ENCODE measurements at regions not wholly inside any gene's neighbourhood (a gene's known extent, or its start where the extent isn't known, plus 50 kb on each side); places are given as distances from the start of the nearest gene placed in this dataset.
A peak's percentile ranks its signal among the peaks of the same experiment; 100 is the strongest.

GRCh38 chr5:110043025-110043424 lies 353.3 kb downstream of the MAN2A1 start:
- no peaks in the 10 kb centered on the region; the same call in 1 of the 2 replicates for H3K4me1 ChIP-seq (ENCODE audit: insufficient read depth, low read length)
- H3K36me3 ChIP-seq (ENCODE audit: insufficient read depth, low read depth, low read length): no peaks in the 10 kb centered on the region
- no peak overlapping the region for H3K27ac ChIP-seq (ENCODE audit: low read length)
- no peak overlapping the region for H3K9ac ChIP-seq (ENCODE audit: low read depth, low read length)
- H3K9me3 ChIP-seq (ENCODE audit: insufficient read depth, low read depth, low read length): peaks cover 2% of the 10 kb centered on the region; the same call in 1 of the 2 replicates
- H3K27me3 ChIP-seq (ENCODE audit: insufficient read depth, low read length): no peaks in the 10 kb centered on the region
- H3K4me3 ChIP-seq (ENCODE audit: low read length): no peak overlapping the region

GRCh38 chr5:110045158-110045557 lies 355.4 kb downstream of the MAN2A1 start:
- no peak overlapping the region for H3K27ac ChIP-seq (ENCODE audit: low read length)
- H3K36me3 ChIP-seq (ENCODE audit: insufficient read depth, low read depth, low read length): no peaks in the 10 kb centered on the region
- peaks cover 2% of the 10 kb centered on the region; the same call in 1 of the 2 replicates for H3K9me3 ChIP-seq (ENCODE audit: insufficient read depth, low read depth, low read length)
- no peaks in the 10 kb centered on the region for H3K27me3 ChIP-seq (ENCODE audit: insufficient read depth, low read length)
- no peak overlapping the region for H3K9ac ChIP-seq (ENCODE audit: low read depth, low read length)
- H3K4me1 ChIP-seq (ENCODE audit: insufficient read depth, low read length): peaks cover 9% of the 10 kb centered on the region; the same call in 1 of the 2 replicates
- no peak overlapping the region for H3K4me3 ChIP-seq (ENCODE audit: low read length)

GRCh38 chr5:110048491-110048890 lies 358.8 kb downstream of the MAN2A1 start:
- Histone ChIP-seq H3K9ac (ENCODE audit: low read depth, low read length) (no peak overlapping the region), H3K4me1 (ENCODE audit: insufficient read depth, low read length) (peaks cover 9% of the 10 kb centered on the region; the same call in 1 of the 2 replicates), H3K36me3 (ENCODE audit: insufficient read depth, low read depth, low read length) (no peaks in the 10 kb centered on the region), H3K27ac (ENCODE audit: low read length) (no peak overlapping the region), H3K27me3 (ENCODE audit: insufficient read depth, low read length) (no peaks in the 10 kb centered on the region), H3K9me3 (ENCODE audit: insufficient read depth, low read depth, low read length) (no peaks in the 10 kb centered on the region), H3K4me3 (ENCODE audit: low read length) (no peak overlapping the region)

GRCh38 chr5:110049816-110050215 lies 360.1 kb downstream of the MAN2A1 start:
- Histone ChIP-seq H3K36me3 (ENCODE audit: insufficient read depth, low read depth, low read length) (no peaks in the 10 kb centered on the region), H3K4me1 (ENCODE audit: insufficient read depth, low read length) (peaks cover 9% of the 10 kb centered on the region; the same call in 1 of the 2 replicates), H3K9me3 (ENCODE audit: insufficient read depth, low read depth, low read length) (no peaks in the 10 kb centered on the region), H3K27ac (ENCODE audit: low read length) (no peak overlapping the region), H3K4me3 (ENCODE audit: low read length) (no peak overlapping the region), H3K9ac (ENCODE audit: low read depth, low read length) (no peak overlapping the region), H3K27me3 (ENCODE audit: insufficient read depth, low read length) (no peaks in the 10 kb centered on the region)

- H3K9me3 ChIP-seq (ENCODE audit: insufficient read depth, low read depth, low read length): no peaks in the 10 kb centered on the region
- no peak overlapping the region for H3K4me3 ChIP-seq (ENCODE audit: low read length)
- H3K9ac ChIP-seq (ENCODE audit: low read depth, low read length): no peak overlapping the region
- H3K36me3 ChIP-seq (ENCODE audit: insufficient read depth, low read depth, low read length): no peaks in the 10 kb centered on the region
- peaks cover 11% of the 10 kb centered on the region for H3K4me1 ChIP-seq (ENCODE audit: insufficient read depth, low read length)
- no peak overlapping the region for H3K27ac ChIP-seq (ENCODE audit: low read length)
- no peaks in the 10 kb centered on the region for H3K27me3 ChIP-seq (ENCODE audit: insufficient read depth, low read length)
Measured at GRCh38 chr5:110050640-110051345, 361.1 kb downstream of the MAN2A1 start.

GRCh38 chr5:110053205-110053604 lies 363.5 kb downstream of the MAN2A1 start:
- Histone ChIP-seq H3K9me3 (ENCODE audit: insufficient read depth, low read depth, low read length) (no peaks in the 10 kb centered on the region), H3K36me3 (ENCODE audit: insufficient read depth, low read depth, low read length) (no peaks in the 10 kb centered on the region), H3K4me1 (ENCODE audit: insufficient read depth, low read length) (peaks cover 29% of the 10 kb centered on the region), H3K4me3 (ENCODE audit: low read length) (no peak overlapping the region), H3K9ac (ENCODE audit: low read depth, low read length) (no peak overlapping the region), H3K27me3 (ENCODE audit: insufficient read depth, low read length) (no peaks in the 10 kb centered on the region), H3K27ac (ENCODE audit: low read length) (no peak overlapping the region)

- H3K9ac ChIP-seq (ENCODE audit: low read depth, low read length): no peak overlapping the region
- H3K36me3 ChIP-seq (ENCODE audit: insufficient read depth, low read depth, low read length): no peaks in the 10 kb centered on the region
- H3K4me3 ChIP-seq (ENCODE audit: low read length): no peak overlapping the region
- no peaks in the 10 kb centered on the region for H3K9me3 ChIP-seq (ENCODE audit: insufficient read depth, low read depth, low read length)
- H3K4me1 ChIP-seq (ENCODE audit: insufficient read depth, low read length): peaks cover 23% of the 10 kb centered on the region
- no peak overlapping the region for H3K27ac ChIP-seq (ENCODE audit: low read length)
- H3K27me3 ChIP-seq (ENCODE audit: insufficient read depth, low read length): no peaks in the 10 kb centered on the region
Measured at GRCh38 chr5:110053824-110054223, 364.1 kb downstream of the MAN2A1 start.

- no peak overlapping the region for H3K27ac ChIP-seq (ENCODE audit: low read length)
- peaks cover 21% of the 10 kb centered on the region for H3K4me1 ChIP-seq (ENCODE audit: insufficient read depth, low read length)
- H3K9ac ChIP-seq (ENCODE audit: low read depth, low read length): no peak overlapping the region
Measured at GRCh38 chr5:110054240-110054639, 364.5 kb downstream of the MAN2A1 start.

GRCh38 chr5:110055302-110055701 lies 365.6 kb downstream of the MAN2A1 start:
- Histone ChIP-seq H3K27me3 (ENCODE audit: insufficient read depth, low read length) (no peaks in the 10 kb centered on the region), H3K27ac (ENCODE audit: low read length) (no peak overlapping the region), H3K9ac (ENCODE audit: low read depth, low read length) (no peak overlapping the region), H3K9me3 (ENCODE audit: insufficient read depth, low read depth, low read length) (no peaks in the 10 kb centered on the region), H3K4me3 (ENCODE audit: low read length) (no peak overlapping the region), H3K4me1 (ENCODE audit: insufficient read depth, low read length) (peaks cover 21% of the 10 kb centered on the region), H3K36me3 (ENCODE audit: insufficient read depth, low read depth, low read length) (no peaks in the 10 kb centered on the region)

More at GRCh38 chr5:110054240-110054639, 364.5 kb downstream of the MAN2A1 start:
- no peaks in the 10 kb centered on the region for H3K27me3 ChIP-seq (ENCODE audit: insufficient read depth, low read length)
- H3K4me3 ChIP-seq (ENCODE audit: low read length): no peak overlapping the region
- H3K36me3 ChIP-seq (ENCODE audit: insufficient read depth, low read depth, low read length): no peaks in the 10 kb centered on the region
- no peaks in the 10 kb centered on the region for H3K9me3 ChIP-seq (ENCODE audit: insufficient read depth, low read depth, low read length)

- no peak overlapping the region for H3K9ac ChIP-seq (ENCODE audit: low read depth, low read length)
- no peaks in the 10 kb centered on the region for H3K36me3 ChIP-seq (ENCODE audit: insufficient read depth, low read depth, low read length)
- H3K4me3 ChIP-seq (ENCODE audit: low read length): peak overlapping the region; percentile 21; the same call in 1 of the 2 replicates
- peak overlapping the region; percentile 3 for H3K27ac ChIP-seq (ENCODE audit: low read length)
- H3K27me3 ChIP-seq (ENCODE audit: insufficient read depth, low read length): no peaks in the 10 kb centered on the region
- H3K4me1 ChIP-seq (ENCODE audit: insufficient read depth, low read length): peaks cover 21% of the 10 kb centered on the region
- no peaks in the 10 kb centered on the region for H3K9me3 ChIP-seq (ENCODE audit: insufficient read depth, low read depth, low read length)
Measured at GRCh38 chr5:110056580-110057114, 366.9 kb downstream of the MAN2A1 start.

GRCh38 chr5:110058175-110058574 lies 368.4 kb downstream of the MAN2A1 start:
- Histone ChIP-seq H3K27me3 (ENCODE audit: insufficient read depth, low read length) (no peaks in the 10 kb centered on the region), H3K27ac (ENCODE audit: low read length) (no peak overlapping the region), H3K36me3 (ENCODE audit: insufficient read depth, low read depth, low read length) (no peaks in the 10 kb centered on the region), H3K9me3 (ENCODE audit: insufficient read depth, low read depth, low read length) (no peaks in the 10 kb centered on the region), H3K9ac (ENCODE audit: low read depth, low read length) (no peak overlapping the region), H3K4me3 (ENCODE audit: low read length) (no peak overlapping the region), H3K4me1 (ENCODE audit: insufficient read depth, low read length) (peaks cover 21% of the 10 kb centered on the region)

- H3K9me3 ChIP-seq (ENCODE audit: insufficient read depth, low read depth, low read length): no peaks in the 10 kb centered on the region
- no peaks in the 10 kb centered on the region for H3K27me3 ChIP-seq (ENCODE audit: insufficient read depth, low read length)
- H3K9ac ChIP-seq (ENCODE audit: low read depth, low read length): no peak overlapping the region
- no peak overlapping the region for H3K27ac ChIP-seq (ENCODE audit: low read length)
- no peak overlapping the region for H3K4me3 ChIP-seq (ENCODE audit: low read length)
- H3K36me3 ChIP-seq (ENCODE audit: insufficient read depth, low read depth, low read length): no peaks in the 10 kb centered on the region
- peaks cover 7% of the 10 kb centered on the region; the same call in 1 of the 2 replicates for H3K4me1 ChIP-seq (ENCODE audit: insufficient read depth, low read length)
Measured at GRCh38 chr5:110062246-110062645, 372.5 kb downstream of the MAN2A1 start.

All from iPS-20b (cell line).